ENCODE measurements at regions not wholly inside any gene's neighbourhood (a gene's known extent, or its start where the extent isn't known, plus 50 kb on each side); places are given as distances from the start of the nearest gene placed in this dataset.
"Not testable (repeated sequence)": the region's sequence is repeated elsewhere in the genome, so short reads cannot be mapped to it uniquely, and the experiment has no call there.

- DNase-seq: no peak
- in situ Hi-C loops (cut with HindIII; ENCODE audit: low pct_ligation_motif_present, low pct_unique_long_range_greater_than_20kb, low sequenced_read_pairs): no loop called here
Measured at GRCh38 chr5:108615216-108615615, 132.5 kb upstream of the FER start.

- in situ Hi-C loops (cut with HindIII; ENCODE audit: low pct_ligation_motif_present, low pct_unique_long_range_greater_than_20kb, low sequenced_read_pairs): no loop called here
- no peak for DNase-seq
Measured at GRCh38 chr5:108607421-108607820, 140.3 kb upstream of the FER start.

- no peak for DNase-seq
- in situ Hi-C loops (cut with HindIII; ENCODE audit: low pct_ligation_motif_present, low pct_unique_long_range_greater_than_20kb, low sequenced_read_pairs): no loop called here
Measured at GRCh38 chr5:108606185-108606584, 141.5 kb upstream of the FER start.

GRCh38 chr5:108602830-108603229 is 144.9 kb upstream of the FER start:
- in situ Hi-C loops (cut with HindIII; ENCODE audit: low pct_ligation_motif_present, low pct_unique_long_range_greater_than_20kb, low sequenced_read_pairs): no loop called here
- DNase-seq: no peak

- in situ Hi-C loops (cut with HindIII; ENCODE audit: low pct_ligation_motif_present, low pct_unique_long_range_greater_than_20kb, low sequenced_read_pairs): no loop called here
- no peak for DNase-seq
Measured at GRCh38 chr5:108590799-108591198, 156.9 kb upstream of the FER start.

- DNase-seq: no peak
- in situ Hi-C loops (cut with HindIII; ENCODE audit: low pct_ligation_motif_present, low pct_unique_long_range_greater_than_20kb, low sequenced_read_pairs): no loop called here
Measured at GRCh38 chr5:108588323-108588722, 159.4 kb upstream of the FER start.

- DNase-seq: no peak
- in situ Hi-C loops (cut with HindIII; ENCODE audit: low pct_ligation_motif_present, low pct_unique_long_range_greater_than_20kb, low sequenced_read_pairs): no loop called here
Measured at GRCh38 chr5:108587821-108588220, 159.9 kb upstream of the FER start.

- DNase-seq: no peak
- in situ Hi-C loops (cut with HindIII; ENCODE audit: low pct_ligation_motif_present, low pct_unique_long_range_greater_than_20kb, low sequenced_read_pairs): no loop called here
Measured at GRCh38 chr5:108581026-108581425, 166.7 kb upstream of the FER start.

GRCh38 chr5:108579236-108579635 is 168.5 kb upstream of the FER start:
- in situ Hi-C loops (cut with HindIII; ENCODE audit: low pct_ligation_motif_present, low pct_unique_long_range_greater_than_20kb, low sequenced_read_pairs): no loop called here
- no peak for DNase-seq

GRCh38 chr5:108578791-108579190 is 168.9 kb upstream of the FER start:
- DNase-seq: no peak
- in situ Hi-C loops (cut with HindIII; ENCODE audit: low pct_ligation_motif_present, low pct_unique_long_range_greater_than_20kb, low sequenced_read_pairs): no loop called here

- in situ Hi-C loops (cut with HindIII; ENCODE audit: low pct_ligation_motif_present, low pct_unique_long_range_greater_than_20kb, low sequenced_read_pairs): no loop called here
- no peak for DNase-seq
Measured at GRCh38 chr5:108567429-108567828, 180.3 kb upstream of the FER start.

GRCh38 chr5:108564441-108564840 is 182.5 kb upstream of the FBXL17 start:
- DNase-seq: no peak
- in situ Hi-C loops (cut with HindIII; ENCODE audit: low pct_ligation_motif_present, low pct_unique_long_range_greater_than_20kb, low sequenced_read_pairs): no loop called here

GRCh38 chr5:108562205-108562454 is 180.2 kb upstream of the FBXL17 start:
- no peak for DNase-seq
- in situ Hi-C loops (cut with HindIII; ENCODE audit: low pct_ligation_motif_present, low pct_unique_long_range_greater_than_20kb, low sequenced_read_pairs): no loop called here

GRCh38 chr5:108561416-108562204 is 179.7 kb upstream of the FBXL17 start:
- in situ Hi-C loops (cut with HindIII; ENCODE audit: low pct_ligation_motif_present, low pct_unique_long_range_greater_than_20kb, low sequenced_read_pairs): no loop called here
- no peak for DNase-seq

GRCh38 chr5:108560581-108560980 is 178.7 kb upstream of the FBXL17 start:
- in situ Hi-C loops (cut with HindIII; ENCODE audit: low pct_ligation_motif_present, low pct_unique_long_range_greater_than_20kb, low sequenced_read_pairs): no loop called here
- no peak for DNase-seq

GRCh38 chr5:108560166-108560565 is 178.3 kb upstream of the FBXL17 start:
- no peak for DNase-seq

GRCh38 chr5:108558840-108559239 is 176.9 kb upstream of the FBXL17 start:
- DNase-seq; in situ Hi-C loops (cut with HindIII; ENCODE audit: low pct_ligation_motif_present, low pct_unique_long_range_greater_than_20kb, low sequenced_read_pairs): not testable (repeated sequence)

More at GRCh38 chr5:108560166-108560565, 178.3 kb upstream of the FBXL17 start:
- in situ Hi-C loops (cut with HindIII; ENCODE audit: low pct_ligation_motif_present, low pct_unique_long_range_greater_than_20kb, low sequenced_read_pairs): no loop called here

GRCh38 chr5:108558142-108558541 is 176.2 kb upstream of the FBXL17 start:
- in situ Hi-C loops (cut with HindIII; ENCODE audit: low pct_ligation_motif_present, low pct_unique_long_range_greater_than_20kb, low sequenced_read_pairs); DNase-seq: not testable (repeated sequence)

GRCh38 chr5:108557686-108558085 is 175.8 kb upstream of the FBXL17 start:
- no peak for DNase-seq
- in situ Hi-C loops (cut with HindIII; ENCODE audit: low pct_ligation_motif_present, low pct_unique_long_range_greater_than_20kb, low sequenced_read_pairs): no loop called here

GRCh38 chr5:108556441-108557145 is 174.7 kb upstream of the FBXL17 start:
- DNase-seq: no peak
- in situ Hi-C loops (cut with HindIII; ENCODE audit: low pct_ligation_motif_present, low pct_unique_long_range_greater_than_20kb, low sequenced_read_pairs): no loop called here
